ENCODE measurements at regions not wholly inside any gene's neighbourhood (a gene's known extent, or its start where the extent isn't known, plus 50 kb on each side); places are given as distances from the start of the nearest gene placed in this dataset.

DNA sequence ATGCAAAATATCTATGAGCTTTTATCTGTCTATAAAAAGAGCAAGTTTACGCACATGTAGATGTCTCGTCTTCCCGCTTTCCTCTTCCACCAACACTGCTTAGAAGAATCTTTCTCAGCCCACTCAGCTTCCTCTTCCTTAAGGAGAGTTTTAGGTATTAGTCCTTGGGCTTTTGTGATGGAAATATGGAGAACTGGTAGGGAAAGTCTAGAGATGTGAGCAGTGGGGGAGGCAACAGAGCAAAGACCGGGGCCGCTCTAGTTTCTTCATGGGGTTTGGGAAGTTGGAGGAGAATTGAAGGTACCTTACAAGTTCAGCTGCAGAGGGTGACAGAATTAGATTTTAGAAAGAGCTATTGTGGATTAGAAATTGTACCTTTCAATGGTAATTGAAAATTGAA is 56.3 kb upstream of the CPNE8 start:
- TF ChIP-seq POLR2A (IDR thresholded peaks at IDR 0.05; ENCODE audit: low read depth, low read length) (no peak), TAF1 (IDR thresholded peaks at IDR 0.05; ENCODE audit: borderline replicate concordance, low read depth, low read length) (no peak), POLR2AphosphoS5 (IDR thresholded peaks at IDR 0.05; ENCODE audit: low read depth, low read length) (no peak)
